HG02759 (cell line): ENCODE measurements at regions not wholly inside any gene's neighbourhood (a gene's known extent, or its start where the extent isn't known, plus 50 kb on each side); places are given as distances from the start of the nearest gene placed in this dataset.
"Not testable (repeated sequence)": the region's sequence is repeated elsewhere in the genome, so short reads cannot be mapped to it uniquely, and the experiment has no call there.

Source experiments
- ATAC-seq: cut with Tn5 transposase; IDR thresholded peaks from one replicate; pipeline ENCODE4 v1.9.1; 2021; ENCODE audit warnings: mild to moderate bottlenecking, moderate library complexity; ENCODE audit not compliant: unreplicated experiment

GRCh38 chr6:99143108-99143861 is 195.5 kb upstream of the FBXL4 start:
- ATAC-seq = no peak

GRCh38 chr6:99141906-99142305 is 194.2 kb upstream of the FBXL4 start:
- not testable (repeated sequence) for ATAC-seq

DNA sequence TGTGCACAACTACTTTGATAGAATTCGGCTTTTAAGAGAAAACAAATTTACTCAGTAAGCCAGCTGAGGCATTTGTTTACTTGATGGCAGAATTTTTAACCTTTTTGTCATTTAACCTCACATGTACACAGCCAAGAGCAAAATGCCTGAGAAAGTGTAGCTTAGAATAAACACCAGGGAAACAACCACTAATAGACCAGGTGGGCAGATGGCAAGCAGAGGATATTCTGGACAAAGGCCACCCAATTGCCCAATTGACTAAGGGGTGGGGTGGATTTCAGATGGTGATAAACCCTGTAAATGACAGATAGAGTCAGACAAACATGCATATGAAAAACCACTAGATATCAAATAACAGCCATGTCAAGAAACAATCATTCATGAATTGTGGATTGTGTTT is 190.7 kb upstream of the FBXL4 start:
- ATAC-seq = no peak

GRCh38 chr6:99137314-99137713 is 189.6 kb upstream of the FBXL4 start:
- ATAC-seq = no peak

- no peak for ATAC-seq
Measured at GRCh38 chr6:99136488-99136887, 188.7 kb upstream of the FBXL4 start.

GRCh38 chr6:99132026-99132635 is 184.4 kb upstream of the FBXL4 start:
- no peak for ATAC-seq

DNA sequence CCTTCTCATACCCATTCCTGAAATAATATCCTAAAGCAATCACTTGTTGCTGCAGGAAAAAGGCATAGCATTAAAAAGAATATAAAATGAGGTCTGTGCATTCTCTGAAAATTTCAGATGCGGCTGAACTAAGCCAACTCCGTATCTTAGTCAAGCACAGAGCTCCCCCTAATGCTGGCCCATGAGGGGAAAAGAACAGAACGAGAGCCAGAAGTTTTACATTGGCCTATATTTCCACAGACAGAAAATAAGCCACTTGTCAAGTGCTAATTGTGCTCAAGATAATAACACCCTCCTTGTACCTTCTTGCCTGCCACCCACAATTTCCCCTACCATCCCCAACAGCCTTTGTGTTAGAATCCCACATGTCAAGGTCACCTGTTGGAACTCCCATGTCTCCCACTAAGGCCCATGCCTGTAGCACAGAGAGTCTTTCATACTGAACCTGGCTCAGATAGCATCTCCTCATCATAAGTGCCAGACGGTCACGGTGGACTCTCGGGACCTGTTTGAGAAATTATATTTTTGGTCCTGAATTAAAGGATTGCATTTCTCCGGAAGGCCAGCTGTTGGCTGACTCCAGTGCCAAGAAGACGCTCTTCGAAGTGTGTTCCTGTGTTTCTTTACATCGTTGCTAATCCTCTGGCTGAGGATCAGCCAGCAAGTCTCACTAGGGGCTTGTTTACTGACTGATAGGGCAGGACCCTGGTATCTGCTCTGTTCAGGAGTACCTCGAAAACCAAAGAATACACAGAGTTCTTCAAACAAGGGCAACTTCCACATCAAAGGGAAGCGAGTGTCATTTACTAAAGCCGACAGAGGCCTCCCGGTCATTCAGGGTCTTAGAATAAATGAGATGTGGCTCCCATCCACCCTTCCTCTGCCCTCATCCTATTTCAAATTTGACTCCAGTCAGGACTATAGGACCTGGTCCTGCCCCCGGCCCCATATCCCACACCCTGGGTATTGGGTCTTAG is 183.4 kb upstream of the FBXL4 start:
- ATAC-seq = no peak

DNA sequence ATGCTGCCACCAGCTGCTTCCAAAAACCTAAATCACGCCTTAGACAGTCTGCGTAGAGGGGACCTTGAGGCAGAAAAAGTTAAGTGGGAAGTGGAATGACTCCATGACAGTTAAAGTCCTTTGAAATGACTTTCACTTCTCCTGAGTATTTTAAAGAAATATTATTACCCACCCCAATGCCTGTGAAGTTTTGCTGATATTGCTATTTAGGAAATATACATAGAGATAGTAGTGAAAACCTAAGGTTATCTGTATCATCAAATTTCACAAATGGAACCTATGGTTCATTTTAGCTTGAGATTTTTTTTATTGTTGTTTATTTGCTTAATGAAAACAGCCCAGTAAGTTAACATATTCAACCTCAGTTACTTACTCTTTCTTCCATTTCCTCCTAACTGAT is 182.1 kb upstream of the FBXL4 start:
- ATAC-seq = no peak

DNA sequence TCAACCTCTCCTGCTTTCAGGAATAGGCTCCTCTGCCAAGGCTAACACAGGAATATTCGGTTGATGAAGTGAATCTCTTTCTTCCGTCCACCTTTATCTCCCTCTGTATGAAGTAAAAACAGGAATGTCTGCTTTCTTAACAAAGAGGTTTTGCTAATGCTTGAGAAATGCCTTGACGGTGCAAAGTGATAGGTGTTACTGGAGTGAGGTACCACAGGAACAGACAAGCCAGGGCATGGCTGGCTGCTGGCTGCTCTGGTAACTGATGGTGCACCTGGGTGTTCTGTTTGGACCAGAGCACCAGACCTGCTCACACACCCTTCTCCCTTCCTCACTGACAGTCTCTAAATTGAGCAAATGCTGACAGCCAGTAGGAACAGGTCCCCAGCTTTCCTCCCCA is 174.0 kb upstream of the FBXL4 start:
- no peak for ATAC-seq

GRCh38 chr6:99120641-99121040 is 172.9 kb upstream of the FBXL4 start:
- ATAC-seq = no peak

- peak; percentile 66 for ATAC-seq
Measured at GRCh38 chr6:99119109-99120031, 171.6 kb upstream of the FBXL4 start.

GRCh38 chr6:99114769-99115406 is 167.1 kb upstream of the FBXL4 start:
- ATAC-seq = no peak

DNA sequence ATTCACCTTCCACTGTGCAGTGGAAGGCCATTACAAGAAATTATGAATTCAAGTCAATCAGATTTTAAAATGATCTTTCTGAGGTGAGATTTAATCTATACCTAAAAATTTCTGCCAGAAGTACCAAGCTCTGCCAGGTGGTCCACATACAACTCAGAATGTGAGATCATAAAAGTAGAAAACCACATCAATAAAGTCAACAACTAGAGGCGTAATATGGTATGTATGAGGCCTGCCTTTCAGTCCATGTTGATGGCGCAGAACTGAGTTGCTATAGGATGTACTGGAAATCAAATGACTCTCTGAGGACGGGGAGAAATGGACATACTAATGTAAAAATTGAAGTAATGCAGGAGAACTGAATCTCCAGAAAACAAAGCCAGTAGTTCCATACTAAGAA is 163.8 kb upstream of the FBXL4 start:
- ATAC-seq = no peak

DNA sequence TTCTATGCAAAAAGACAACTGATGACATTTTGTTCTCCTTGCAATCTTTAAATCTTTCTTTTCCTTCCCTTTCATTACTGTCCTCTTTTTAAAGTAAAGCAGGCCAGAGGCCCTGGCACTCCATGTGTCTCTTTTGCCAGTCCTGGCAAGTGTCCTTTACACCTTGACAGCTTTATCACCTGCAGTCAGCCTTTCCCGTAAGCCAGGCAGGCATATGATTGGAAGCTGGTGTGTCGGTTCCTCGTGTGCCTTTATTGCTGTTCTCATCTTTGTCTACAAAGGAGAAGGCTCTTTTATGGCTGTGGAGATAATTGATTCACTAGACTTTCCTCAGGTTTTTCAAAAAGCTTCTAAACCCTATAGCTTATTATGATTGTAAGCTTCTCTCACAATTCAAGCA is 162.3 kb upstream of the FBXL4 start:
- no peak for ATAC-seq

- ATAC-seq = no peak
Measured at GRCh38 chr6:99104218-99104617, 156.5 kb upstream of the FBXL4 start.

DNA sequence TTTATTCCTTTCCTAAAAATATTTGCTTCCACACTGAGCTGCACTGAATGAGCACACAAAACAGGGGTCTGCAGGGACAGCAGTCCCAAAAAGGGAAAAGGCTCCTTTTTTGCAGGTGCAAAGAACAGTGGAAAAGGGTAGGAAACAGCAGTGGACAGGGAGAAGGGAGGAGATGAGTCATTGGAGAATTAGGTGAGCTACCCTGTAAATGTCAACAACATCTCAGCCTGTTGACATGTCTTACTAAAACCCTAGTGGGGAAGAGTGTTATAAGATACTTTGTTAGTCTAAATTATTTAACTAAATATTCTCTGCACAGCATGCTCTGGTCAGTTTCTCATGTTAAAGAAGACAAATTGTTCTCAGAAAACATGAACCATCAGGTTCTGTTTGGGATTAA is 151.5 kb upstream of the FBXL4 start:
- ATAC-seq = no peak

GRCh38 chr6:99096170-99096569 is 148.4 kb upstream of the FBXL4 start:
- no peak for ATAC-seq

DNA sequence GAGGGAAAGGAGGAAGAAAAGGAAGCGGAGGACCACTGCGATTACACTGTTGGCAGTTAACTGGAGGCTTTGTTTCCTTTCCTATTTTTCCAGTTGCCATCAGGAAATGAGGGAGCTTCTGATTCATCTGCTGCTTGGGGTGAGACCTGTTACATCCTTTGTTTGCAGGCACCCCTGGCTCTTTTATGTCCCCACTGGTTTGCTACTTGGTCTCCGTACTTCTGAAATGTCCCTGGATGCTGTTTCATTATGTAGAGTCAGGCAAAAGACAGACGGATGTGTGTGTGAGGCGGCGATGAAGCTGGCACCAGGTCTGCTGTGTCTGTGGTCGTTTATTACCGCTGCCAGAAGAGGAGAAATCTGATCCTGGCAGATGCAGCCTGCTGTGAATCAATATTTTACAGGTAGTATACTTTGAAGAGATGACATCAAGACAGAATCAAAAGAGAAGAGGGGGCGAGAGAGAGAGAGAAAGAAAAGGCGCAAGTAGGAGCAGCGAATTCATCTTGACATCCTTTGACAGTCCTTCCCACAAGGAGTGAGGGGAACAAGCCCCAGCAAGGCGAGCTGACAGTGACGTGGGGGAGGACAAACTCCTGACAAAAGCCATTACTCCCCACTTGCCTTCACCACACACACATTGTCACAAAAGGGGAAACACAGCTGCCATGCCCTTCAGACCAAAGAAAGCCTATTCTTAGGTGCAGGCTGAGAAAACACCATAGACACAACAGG is 145.9 kb upstream of the FBXL4 start:
- no peak for ATAC-seq

- ATAC-seq = no peak
Measured at GRCh38 chr6:99092461-99092860, 144.7 kb upstream of the FBXL4 start.
